H1 (cell line): ENCODE measurements at regions not wholly inside any gene's neighbourhood (a gene's known extent, or its start where the extent isn't known, plus 50 kb on each side); places are given as distances from the start of the nearest gene placed in this dataset.

Experiments
- BCL11A ChIP-seq, 2 experiments: IDR thresholded peaks; one replicate each; pipeline ENCODE4 v1.6.1; 2011; ENCODE audit warnings: low read depth in 2 of 2, low read length in 2 of 2, mild to moderate bottlenecking in 2 of 2
- CBX8 ChIP-seq: fragments of 300-800, 300-1000 bp; sonication (generic); IDR thresholded peaks from 2 replicates; pipeline ENCODE4 v1.7.1; 2016; ENCODE audit warnings: low read depth, low read length, borderline replicate concordance
- EGR1 ChIP-seq: IDR thresholded peaks from 2 replicates; pipeline ENCODE4 v1.6.1; 2011; ENCODE audit warnings: low read depth, low read length, borderline replicate concordance
- EZH2 ChIP-seq: fragments of 200-600 bp; sonication (generic); IDR thresholded peaks from 2 replicates; pipeline ENCODE4 v1.7.1; 2012; ENCODE audit warnings: low read depth, mild to moderate bottlenecking, moderate library complexity, low read length, inconsistent platforms; ENCODE audit not compliant: severe bottlenecking
- POLR2A ChIP-seq, 2 experiments: IDR thresholded peaks; 1 replicate in 1 of 2; 2 replicates in 1 of 2; pipeline ENCODE4 v1.6.1; 2011; ENCODE audit warnings: low read depth in 2 of 2, low read length in 2 of 2, mild to moderate bottlenecking in 2 of 2; ENCODE audit errors: control extremely low read depth in 1 of 2
- RAD21 ChIP-seq, 2 experiments: IDR thresholded peaks in 1 of 2; conservative IDR thresholded peaks in 1 of 2; 2 replicates each; pipeline ENCODE4 v1.6.1; 2011; ENCODE audit warnings: low read depth in 2 of 2, low read length in 2 of 2, improper control_type of control experiment in 1 of 2, inconsistent platforms in 1 of 2, mild to moderate bottlenecking in 1 of 2, moderate library complexity in 1 of 2
- SRF ChIP-seq: IDR thresholded peaks from 2 replicates; pipeline ENCODE4 v1.6.1; 2011; ENCODE audit warnings: mild to moderate bottlenecking, low read depth, low read length, moderate library complexity
- TCF12 ChIP-seq: IDR thresholded peaks from 2 replicates; pipeline ENCODE4 v1.6.1; 2011; ENCODE audit warnings: low read depth, mild to moderate bottlenecking, low read length
- TF ChIP-seq, protein P1 (sequence below), 3 experiments: IDR thresholded peaks; 1 replicate in 2 of 3; 2 replicates in 1 of 3; pipeline versions ENCODE4 v1.5.1 to v1.6.1; 2011; ENCODE audit warnings: low read length in 3 of 3, mild to moderate bottlenecking in 3 of 3, inconsistent platforms in 2 of 3, low read depth in 1 of 3, moderate library complexity in 1 of 3; ENCODE audit not compliant: insufficient read depth in 1 of 3; ENCODE audit errors: control extremely low read depth in 1 of 3

GRCh38 chr4:45663628-45664081 lies 460.2 kb downstream of the GABRG1 start:
- TF ChIP-seq TCF12 (no peak), EGR1 (no peak), POLR2A (IDR thresholded peaks at IDR 0.05; ENCODE audit: control extremely low read depth in 1 of 2, low read depth in 2 of 2, low read length in 2 of 2) (no peak), SRF (no peak), RAD21 (IDR thresholded peaks at IDR 0.05 in 1 of 2, conservative IDR thresholded peaks at IDR 0.05 in 1 of 2; ENCODE audit: low read depth in 2 of 2, low read length in 2 of 2) (no peak), BCL11A (IDR thresholded peaks at IDR 0.05; ENCODE audit: low read depth in 2 of 2, low read length in 2 of 2) (no peak), CBX8 (no peak), EZH2 (no peak)
- TF ChIP-seq, protein P1, sequence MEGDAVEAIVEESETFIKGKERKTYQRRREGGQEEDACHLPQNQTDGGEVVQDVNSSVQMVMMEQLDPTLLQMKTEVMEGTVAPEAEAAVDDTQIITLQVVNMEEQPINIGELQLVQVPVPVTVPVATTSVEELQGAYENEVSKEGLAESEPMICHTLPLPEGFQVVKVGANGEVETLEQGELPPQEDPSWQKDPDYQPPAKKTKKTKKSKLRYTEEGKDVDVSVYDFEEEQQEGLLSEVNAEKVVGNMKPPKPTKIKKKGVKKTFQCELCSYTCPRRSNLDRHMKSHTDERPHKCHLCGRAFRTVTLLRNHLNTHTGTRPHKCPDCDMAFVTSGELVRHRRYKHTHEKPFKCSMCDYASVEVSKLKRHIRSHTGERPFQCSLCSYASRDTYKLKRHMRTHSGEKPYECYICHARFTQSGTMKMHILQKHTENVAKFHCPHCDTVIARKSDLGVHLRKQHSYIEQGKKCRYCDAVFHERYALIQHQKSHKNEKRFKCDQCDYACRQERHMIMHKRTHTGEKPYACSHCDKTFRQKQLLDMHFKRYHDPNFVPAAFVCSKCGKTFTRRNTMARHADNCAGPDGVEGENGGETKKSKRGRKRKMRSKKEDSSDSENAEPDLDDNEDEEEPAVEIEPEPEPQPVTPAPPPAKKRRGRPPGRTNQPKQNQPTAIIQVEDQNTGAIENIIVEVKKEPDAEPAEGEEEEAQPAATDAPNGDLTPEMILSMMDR (IDR thresholded peaks at IDR 0.05; ENCODE audit: control extremely low read depth in 1 of 3, insufficient read depth in 1 of 3, low read depth in 1 of 3, low read length in 3 of 3) = no peak
